ENCODE measurements at regions not wholly inside any gene's neighbourhood (a gene's known extent, or its start where the extent isn't known, plus 50 kb on each side); places are given as distances from the start of the nearest gene placed in this dataset.

- DNase-seq (no peak), ATAC-seq (no peak)
- Histone ChIP-seq H3K4me3 (no peak overlapping the region), H3K4me1 (no peaks in the 10 kb centered on the region), H3K36me3 (no peaks in the 10 kb centered on the region), H3K27me3 (ENCODE audit: low read depth) (no peaks in the 10 kb centered on the region), H3K9me3 (no peaks in the 10 kb centered on the region), H3K27ac (no peak overlapping the region)
- no peak for TF ChIP-seq CTCF (IDR thresholded peaks at IDR 0.05)
- intact Hi-C loops (cut with DNase I) = no loop called here
These were observed 814.1 kb upstream of the NRXN1 start for GRCh38 chr2:51846018-51846417.

GRCh38 chr2:51844596-51844995 lies 812.7 kb upstream of the NRXN1 start:
- TF ChIP-seq CTCF (IDR thresholded peaks at IDR 0.05) = no peak
- Histone ChIP-seq H3K4me3 (no peak overlapping the region), H3K9me3 (no peaks in the 10 kb centered on the region), H3K36me3 (no peaks in the 10 kb centered on the region), H3K27me3 (ENCODE audit: low read depth) (no peaks in the 10 kb centered on the region), H3K4me1 (no peaks in the 10 kb centered on the region), H3K27ac (no peak overlapping the region)
- DNase-seq = no peak
- intact Hi-C loops (cut with DNase I) = no loop called here
- no peak for ATAC-seq

- no peaks in the 10 kb centered on the region for H3K36me3 ChIP-seq
- intact Hi-C loops (cut with DNase I) = no loop called here
- H3K27ac ChIP-seq = no peak overlapping the region
- no peak overlapping the region for H3K4me3 ChIP-seq
- no peak for DNase-seq
- no peaks in the 10 kb centered on the region for H3K9me3 ChIP-seq
- no peak for TF ChIP-seq CTCF (IDR thresholded peaks at IDR 0.05)
- no peaks in the 10 kb centered on the region for H3K27me3 ChIP-seq (ENCODE audit: low read depth)
- no peaks in the 10 kb centered on the region for H3K4me1 ChIP-seq
- ATAC-seq = no peak
These were observed 797.5 kb upstream of the NRXN1 start for GRCh38 chr2:51829477-51829876.

GRCh38 chr2:51825823-51826222 lies 793.9 kb upstream of the NRXN1 start:
- no peak overlapping the region for H3K4me3 ChIP-seq
- H3K9me3 ChIP-seq = no peaks in the 10 kb centered on the region
- no peak for DNase-seq
- no peak for TF ChIP-seq CTCF (IDR thresholded peaks at IDR 0.05)
- H3K36me3 ChIP-seq = no peaks in the 10 kb centered on the region
- ATAC-seq = no peak
- intact Hi-C loops (cut with DNase I) = no loop called here
- no peaks in the 10 kb centered on the region for H3K4me1 ChIP-seq
- H3K27me3 ChIP-seq (ENCODE audit: low read depth) = no peaks in the 10 kb centered on the region
- no peak overlapping the region for H3K27ac ChIP-seq

GRCh38 chr2:51813247-51813646 lies 781.3 kb upstream of the NRXN1 start:
- Histone ChIP-seq H3K4me3 (no peak overlapping the region), H3K4me1 (no peaks in the 10 kb centered on the region), H3K27me3 (ENCODE audit: low read depth) (no peaks in the 10 kb centered on the region), H3K27ac (no peak overlapping the region), H3K9me3 (no peaks in the 10 kb centered on the region), H3K36me3 (no peaks in the 10 kb centered on the region)
- TF ChIP-seq CTCF (IDR thresholded peaks at IDR 0.05) = no peak
- ATAC-seq (no peak), DNase-seq (no peak)
- intact Hi-C loops (cut with DNase I) = no loop called here
